K562 (cell line): ENCODE measurements at regions not wholly inside any gene's neighbourhood (a gene's known extent, or its start where the extent isn't known, plus 50 kb on each side); places are given as distances from the start of the nearest gene placed in this dataset.

Source experiments
- IRF2 ChIP-seq: sonication (generic); formaldehyde crosslinking; IDR thresholded peaks from 2 replicates; pipeline ENCODE4 v1.8.1; 2022; ENCODE audit warnings: mild to moderate bottlenecking, missing genetic modification reagents
- POLR2A ChIP-seq: fragments of 450-650 bp; conservative IDR thresholded peaks from 2 replicates; pipeline ENCODE4 v1.6.1; 2016
- POLR2AphosphoS5 ChIP-seq: IDR thresholded peaks from 2 replicates; pipeline ENCODE4 v1.6.1; 2011; ENCODE audit warnings: mild to moderate bottlenecking, low read depth, low read length, moderate library complexity; ENCODE audit not compliant: control insufficient read depth, insufficient read depth
- SIN3A ChIP-seq, 2 experiments: fragments of 150-350 bp in 1 of 2; IDR thresholded peaks; 2 replicates each; pipeline ENCODE4 v1.6.1; 2011 to 2016; ENCODE audit warnings: borderline replicate concordance in 2 of 2, low read depth in 2 of 2, low read length in 2 of 2, mild to moderate bottlenecking in 2 of 2, moderate library complexity in 2 of 2; ENCODE audit not compliant: control insufficient read depth in 1 of 2
- YY1 ChIP-seq, 3 experiments: IDR thresholded peaks; 2 replicates each; pipeline ENCODE4 v1.6.1; 2011; ENCODE audit warnings: low read length in 2 of 3, mild to moderate bottlenecking in 2 of 3, moderate library complexity in 2 of 3, borderline replicate concordance in 1 of 3, control low read depth in 1 of 3, low read depth in 1 of 3; ENCODE audit not compliant: insufficient read depth in 3 of 3, insufficient replicate concordance in 2 of 3, control insufficient read depth in 1 of 3, insufficient read length in 1 of 3; ENCODE audit errors: extremely low read depth in 1 of 3
- ZZZ3 ChIP-seq: fragments of 450-650 bp; IDR thresholded peaks from 2 replicates; pipeline ENCODE4 v1.6.1; 2016; ENCODE audit warnings: antibody characterized with exemption, mild to moderate bottlenecking, moderate library complexity
- TF ChIP-seq, protein P1 (sequence below): sonication (generic); formaldehyde crosslinking; IDR thresholded peaks from 2 replicates; pipeline ENCODE4 v1.8.1; 2022; ENCODE audit warnings: missing genetic modification reagents

DNA sequence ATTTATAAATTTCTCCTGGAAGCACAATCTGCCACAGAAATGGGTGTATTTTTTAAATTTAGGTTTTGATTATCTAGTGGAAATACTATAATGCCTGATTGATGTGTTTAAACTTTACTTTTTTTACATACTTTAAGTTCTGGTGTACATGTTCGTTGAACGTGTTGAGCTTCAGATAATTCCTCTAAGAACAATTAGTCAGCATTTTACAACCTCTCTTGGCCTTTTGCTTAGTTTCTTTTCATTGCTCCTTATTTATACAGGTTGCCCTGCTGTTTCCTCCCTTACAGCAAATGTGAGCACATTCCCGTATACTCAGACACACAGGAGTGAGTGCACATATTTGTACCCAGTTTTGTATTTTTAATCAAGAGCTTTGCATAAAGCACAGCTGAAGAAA is 1038.9 kb downstream of the BRINP3 start:
- TF ChIP-seq, protein P1, sequence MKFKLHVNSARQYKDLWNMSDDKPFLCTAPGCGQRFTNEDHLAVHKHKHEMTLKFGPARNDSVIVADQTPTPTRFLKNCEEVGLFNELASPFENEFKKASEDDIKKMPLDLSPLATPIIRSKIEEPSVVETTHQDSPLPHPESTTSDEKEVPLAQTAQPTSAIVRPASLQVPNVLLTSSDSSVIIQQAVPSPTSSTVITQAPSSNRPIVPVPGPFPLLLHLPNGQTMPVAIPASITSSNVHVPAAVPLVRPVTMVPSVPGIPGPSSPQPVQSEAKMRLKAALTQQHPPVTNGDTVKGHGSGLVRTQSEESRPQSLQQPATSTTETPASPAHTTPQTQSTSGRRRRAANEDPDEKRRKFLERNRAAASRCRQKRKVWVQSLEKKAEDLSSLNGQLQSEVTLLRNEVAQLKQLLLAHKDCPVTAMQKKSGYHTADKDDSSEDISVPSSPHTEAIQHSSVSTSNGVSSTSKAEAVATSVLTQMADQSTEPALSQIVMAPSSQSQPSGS, result no peak
- TF ChIP-seq YY1 (IDR thresholded peaks at IDR 0.05; ENCODE audit: borderline replicate concordance in 1 of 3, control insufficient read depth in 1 of 3, extremely low read depth in 1 of 3, insufficient read depth in 3 of 3, insufficient read length in 1 of 3, insufficient replicate concordance in 2 of 3, low read depth in 1 of 3, low read length in 2 of 3), result no peak
- no peak for TF ChIP-seq SIN3A (IDR thresholded peaks at IDR 0.05; ENCODE audit: borderline replicate concordance in 2 of 2, control insufficient read depth in 1 of 2, low read depth in 2 of 2, low read length in 2 of 2)
- no peak for TF ChIP-seq ZZZ3
- no peak for TF ChIP-seq POLR2AphosphoS5
- no peak for TF ChIP-seq POLR2A
- no peak for TF ChIP-seq IRF2 (CRISPR knock-in tag)
